ENCODE measurements at regions not wholly inside any gene's neighbourhood (a gene's known extent, or its start where the extent isn't known, plus 50 kb on each side); places are given as distances from the start of the nearest gene placed in this dataset.
"Not testable (repeated sequence)": the region's sequence is repeated elsewhere in the genome, so short reads cannot be mapped to it uniquely, and the experiment has no call there.

GRCh38 chr6:155542036-155542435, 86.4 kb upstream of the NOX3 start:
- no peak for DNase-seq

- no peak for DNase-seq
Measured at GRCh38 chr6:155538708-155539390, 83.2 kb upstream of the NOX3 start.

GRCh38 chr6:155534678-155535077, 79.0 kb upstream of the NOX3 start:
- DNase-seq = no peak

GRCh38 chr6:155530219-155530834, 74.7 kb upstream of the NOX3 start:
- no peak for DNase-seq

- not testable (repeated sequence) for DNase-seq
Measured at GRCh38 chr6:155529814-155530213, 74.2 kb upstream of the NOX3 start.

- no peak for DNase-seq
Measured at GRCh38 chr6:155528982-155529453, 73.4 kb upstream of the NOX3 start.

GRCh38 chr6:155528335-155528734, 72.7 kb upstream of the NOX3 start:
- DNase-seq = no peak

GRCh38 chr6:155527443-155527842, 71.8 kb upstream of the NOX3 start:
- no peak for DNase-seq

- DNase-seq = no peak
Measured at GRCh38 chr6:155523821-155524651, 68.4 kb upstream of the NOX3 start.

GRCh38 chr6:155521719-155522118, 66.1 kb upstream of the NOX3 start:
- no peak for DNase-seq

GRCh38 chr6:155520078-155520477, 64.4 kb upstream of the NOX3 start:
- no peak for DNase-seq

GRCh38 chr6:155519176-155519738, 63.6 kb upstream of the NOX3 start:
- no peak for DNase-seq

- DNase-seq = no peak
Measured at GRCh38 chr6:155517294-155517693, 61.7 kb upstream of the NOX3 start.

GRCh38 chr6:155510879-155511278, 55.2 kb upstream of the NOX3 start:
- DNase-seq = no peak

GRCh38 chr6:155509743-155510475, 54.3 kb upstream of the NOX3 start:
- DNase-seq = no peak

GRCh38 chr6:155505608-155505989, 50.0 kb upstream of the NOX3 start:
- DNase-seq = no peak
